HG02759 (cell line): ENCODE measurements at regions not wholly inside any gene's neighbourhood (a gene's known extent, or its start where the extent isn't known, plus 50 kb on each side); places are given as distances from the start of the nearest gene placed in this dataset.

Experiments
- ATAC-seq: cut with Tn5 transposase; IDR thresholded peaks from one replicate; pipeline ENCODE4 v1.9.1; 2021; ENCODE audit warnings: mild to moderate bottlenecking, moderate library complexity; ENCODE audit not compliant: unreplicated experiment

GRCh38 chr5:18829539-18829938, 1158.5 kb downstream of the CDH18 start:
- no peak for ATAC-seq

GRCh38 chr5:18850216-18850615, 1137.8 kb downstream of the CDH18 start:
- ATAC-seq = no peak

GRCh38 chr5:18872978-18873377, 1115.0 kb downstream of the CDH18 start:
- no peak for ATAC-seq

GRCh38 chr5:18876565-18876964, 1111.4 kb downstream of the CDH18 start:
- no peak for ATAC-seq

- ATAC-seq = no peak
Observed at GRCh38 chr5:18881615-18882014, 1106.4 kb downstream of the CDH18 start.

GRCh38 chr5:18882154-18882553, 1105.8 kb downstream of the CDH18 start:
- no peak for ATAC-seq

GRCh38 chr5:18888821-18889220, 1099.2 kb downstream of the CDH18 start:
- ATAC-seq = no peak

- ATAC-seq = no peak
Observed at GRCh38 chr5:18900644-18901043, 1087.4 kb downstream of the CDH18 start.

GRCh38 chr5:18920966-18921365, 1067.0 kb downstream of the CDH18 start:
- no peak for ATAC-seq

GRCh38 chr5:18932081-18932480, 1055.9 kb downstream of the CDH18 start:
- no peak for ATAC-seq

GRCh38 chr5:18944771-18945170, 1043.2 kb downstream of the CDH18 start:
- no peak for ATAC-seq

- no peak for ATAC-seq
Observed at GRCh38 chr5:18954239-18954638, 1033.8 kb downstream of the CDH18 start.

GRCh38 chr5:18959535-18959934, 1028.5 kb downstream of the CDH18 start:
- ATAC-seq = no peak

- ATAC-seq = no peak
Observed at GRCh38 chr5:18961234-18961633, 1026.8 kb downstream of the CDH18 start.

- ATAC-seq = no peak
Observed at GRCh38 chr5:18965893-18966292, 1022.1 kb downstream of the CDH18 start.

- ATAC-seq = no peak
Observed at GRCh38 chr5:18967637-18968036, 1020.4 kb downstream of the CDH18 start.

GRCh38 chr5:18968966-18969365, 1019.0 kb downstream of the CDH18 start:
- no peak for ATAC-seq

- no peak for ATAC-seq
Observed at GRCh38 chr5:18970000-18970399, 1018.0 kb downstream of the CDH18 start.

GRCh38 chr5:18972177-18972576, 1015.8 kb downstream of the CDH18 start:
- ATAC-seq = no peak

GRCh38 chr5:18975624-18976023, 1012.4 kb downstream of the CDH18 start:
- no peak for ATAC-seq

GRCh38 chr5:18977880-18978279, 1010.1 kb downstream of the CDH18 start:
- ATAC-seq = no peak

- ATAC-seq = no peak
Observed at GRCh38 chr5:18984559-18985080, 1003.4 kb downstream of the CDH18 start.

GRCh38 chr5:18985171-18985758, 1002.7 kb downstream of the CDH18 start:
- no peak for ATAC-seq
